ENCODE measurements at regions not wholly inside any gene's neighbourhood (a gene's known extent, or its start where the extent isn't known, plus 50 kb on each side); places are given as distances from the start of the nearest gene placed in this dataset.

GRCh38 chr15:38650936-38651327 is 86.3 kb upstream of the RASGRP1 start:
- TF ChIP-seq POLR2A (IDR thresholded peaks at IDR 0.05) (no peak), CTCF (IDR thresholded peaks at IDR 0.05) (no peak)

All from esophagus squamous epithelium (tissue), 4 donors.